Activated T-helper 2 cell treated with anti-CD3 and anti-CD28 coated beads, Interferon-gamma antibody, Interleukin-2, Interleukin-4, amounts not matched to agents 10 μg/mL and 5 μg/mL and 100 μg/mL, durations not matched to agents 14 hours and 24 hours and 36 hours (primary cell): ENCODE measurements at regions not wholly inside any gene's neighbourhood (a gene's known extent, or its start where the extent isn't known, plus 50 kb on each side); places are given as distances from the start of the nearest gene placed in this dataset.

Experiments
- DNase-seq: peaks from one replicate; pipeline ENCODE4 v3.0.0; 2021; ENCODE audit warnings: low spot score
- H3K27ac Mint-ChIP-seq: one replicate; pipeline ENCODE4 v1.8.0; 2021; ENCODE audit warnings: mixed read lengths
- H3K27me3 Mint-ChIP-seq: one replicate; pipeline ENCODE4 v1.8.0; 2021; ENCODE audit warnings: low read depth, mixed read lengths
- H3K36me3 Mint-ChIP-seq: one replicate; pipeline ENCODE4 v1.8.0; 2021; ENCODE audit warnings: low read depth, mixed read lengths
- H3K4me1 Mint-ChIP-seq: one replicate; pipeline ENCODE4 v1.8.0; 2021; ENCODE audit warnings: low read depth, mixed read lengths
- H3K4me3 Mint-ChIP-seq: one replicate; pipeline ENCODE4 v1.8.0; 2021; ENCODE audit warnings: low read depth, mild to moderate bottlenecking, moderate library complexity, mixed read lengths
- H3K9me3 Mint-ChIP-seq: one replicate; pipeline ENCODE4 v1.8.0; 2021; ENCODE audit warnings: mixed read lengths
- intact Hi-C: fragments of 100-400 bp; cut with micrococcal nuclease; formaldehyde crosslinking; loops from one replicate; pipeline ENCODE4 v1.15.1; 2023

DNA sequence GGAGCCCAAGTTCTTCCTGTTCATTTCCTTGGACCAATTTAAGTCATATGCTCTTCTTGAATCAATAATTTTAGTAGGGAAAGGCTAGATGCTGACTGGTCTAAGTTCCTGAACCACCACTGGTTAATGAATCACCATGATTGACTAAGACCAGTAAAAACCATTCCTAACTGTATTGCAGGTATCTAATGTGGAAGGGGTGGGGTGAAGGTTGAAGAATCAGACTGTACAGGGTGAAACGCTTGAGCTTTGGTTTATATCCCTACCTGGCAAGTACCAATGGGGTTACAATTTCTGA is 100.1 kb downstream of the DYRK2 start:
- H3K27ac Mint-ChIP-seq = no peak overlapping the region
- intact Hi-C loops = no loop called here
- no peak overlapping the region for H3K4me3 Mint-ChIP-seq
- H3K36me3 Mint-ChIP-seq = no peaks in the 10 kb centered on the region
- no peaks in the 10 kb centered on the region for H3K9me3 Mint-ChIP-seq
- DNase-seq = no peak
- H3K27me3 Mint-ChIP-seq = no peaks in the 10 kb centered on the region
- H3K4me1 Mint-ChIP-seq = no peaks in the 10 kb centered on the region

DNA sequence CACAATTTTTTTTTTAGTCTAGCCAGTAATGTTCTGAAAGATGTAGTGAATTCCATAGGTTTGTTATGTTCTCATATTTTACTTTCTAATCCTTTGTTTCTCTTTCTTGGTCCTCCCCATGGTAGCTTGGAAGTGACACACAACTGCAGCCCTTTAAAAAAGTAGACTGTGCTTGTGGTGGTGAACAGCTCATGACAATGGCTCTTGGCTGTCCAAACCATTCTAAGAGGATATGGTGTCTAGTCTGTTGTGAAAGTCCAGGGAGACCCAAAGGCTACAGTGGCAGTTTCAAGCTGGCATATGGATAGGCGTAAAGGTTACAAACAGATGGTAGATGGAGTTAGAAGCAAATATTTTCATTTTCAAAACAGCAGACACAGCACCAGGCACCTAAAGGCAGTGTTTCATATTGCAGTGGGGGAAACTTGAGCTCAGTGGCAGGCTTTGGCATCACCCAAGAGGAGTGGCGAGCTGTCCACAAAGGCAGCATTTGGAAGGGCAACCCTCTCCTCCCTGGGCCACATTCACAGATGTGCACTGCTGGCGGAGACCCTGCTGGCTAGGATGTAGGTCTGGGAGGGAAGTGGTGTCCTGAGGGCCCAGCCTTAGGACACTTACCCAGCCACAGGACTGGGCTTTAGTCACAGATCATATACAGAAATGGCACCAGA is 102.1 kb downstream of the DYRK2 start:
- peaks cover 2% of the 10 kb centered on the region for H3K27me3 Mint-ChIP-seq

GRCh38 chr12:67751381-67751928 is 102.9 kb downstream of the DYRK2 start:
- no peak overlapping the region for H3K27ac Mint-ChIP-seq
- no peak overlapping the region for H3K4me3 Mint-ChIP-seq
- intact Hi-C loops = no loop called here
- peaks cover 2% of the 10 kb centered on the region for H3K27me3 Mint-ChIP-seq
- H3K36me3 Mint-ChIP-seq = no peaks in the 10 kb centered on the region
- H3K9me3 Mint-ChIP-seq = no peaks in the 10 kb centered on the region
- no peak for DNase-seq
- H3K4me1 Mint-ChIP-seq = peaks cover 2% of the 10 kb centered on the region

More for the DNA sequence above, 102.1 kb downstream of the DYRK2 start:
- Mint-ChIP-seq H3K36me3 (no peaks in the 10 kb centered on the region), H3K4me1 (no peaks in the 10 kb centered on the region), H3K4me3 (no peak overlapping the region), H3K27ac (no peak overlapping the region), H3K9me3 (no peaks in the 10 kb centered on the region)
- intact Hi-C loops = no loop called here
- no peak for DNase-seq

DNA sequence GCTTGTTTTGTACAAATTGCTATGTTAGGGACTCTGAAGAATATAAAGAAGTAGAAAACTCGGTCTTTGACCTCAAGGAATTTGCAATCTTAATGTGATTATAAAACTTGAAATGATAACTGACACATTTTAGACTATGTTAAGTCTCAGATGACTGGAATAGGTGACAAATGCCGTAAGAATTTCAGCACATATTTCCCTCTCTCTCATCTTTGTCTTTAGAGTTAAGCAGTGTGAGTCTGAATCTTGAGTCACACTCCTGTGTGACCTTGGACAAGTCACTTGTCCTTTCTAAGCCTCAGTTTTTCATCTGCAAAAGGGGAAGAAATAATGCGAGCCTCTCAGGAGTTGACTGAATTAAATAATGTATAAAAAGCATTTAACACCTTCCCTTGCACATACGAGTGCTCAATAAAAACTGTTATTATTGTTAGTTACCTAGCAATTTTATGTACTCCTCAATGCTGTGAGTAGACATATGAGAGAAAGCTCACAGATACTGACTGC is 103.7 kb downstream of the DYRK2 start:
- H3K36me3 Mint-ChIP-seq = no peaks in the 10 kb centered on the region
- no peak overlapping the region for H3K27ac Mint-ChIP-seq
- peaks cover 2% of the 10 kb centered on the region for H3K27me3 Mint-ChIP-seq
- H3K4me1 Mint-ChIP-seq = peaks cover 4% of the 10 kb centered on the region
- no peaks in the 10 kb centered on the region for H3K9me3 Mint-ChIP-seq
- no peak for DNase-seq
- no peak overlapping the region for H3K4me3 Mint-ChIP-seq
- intact Hi-C loops = no loop called here

DNA sequence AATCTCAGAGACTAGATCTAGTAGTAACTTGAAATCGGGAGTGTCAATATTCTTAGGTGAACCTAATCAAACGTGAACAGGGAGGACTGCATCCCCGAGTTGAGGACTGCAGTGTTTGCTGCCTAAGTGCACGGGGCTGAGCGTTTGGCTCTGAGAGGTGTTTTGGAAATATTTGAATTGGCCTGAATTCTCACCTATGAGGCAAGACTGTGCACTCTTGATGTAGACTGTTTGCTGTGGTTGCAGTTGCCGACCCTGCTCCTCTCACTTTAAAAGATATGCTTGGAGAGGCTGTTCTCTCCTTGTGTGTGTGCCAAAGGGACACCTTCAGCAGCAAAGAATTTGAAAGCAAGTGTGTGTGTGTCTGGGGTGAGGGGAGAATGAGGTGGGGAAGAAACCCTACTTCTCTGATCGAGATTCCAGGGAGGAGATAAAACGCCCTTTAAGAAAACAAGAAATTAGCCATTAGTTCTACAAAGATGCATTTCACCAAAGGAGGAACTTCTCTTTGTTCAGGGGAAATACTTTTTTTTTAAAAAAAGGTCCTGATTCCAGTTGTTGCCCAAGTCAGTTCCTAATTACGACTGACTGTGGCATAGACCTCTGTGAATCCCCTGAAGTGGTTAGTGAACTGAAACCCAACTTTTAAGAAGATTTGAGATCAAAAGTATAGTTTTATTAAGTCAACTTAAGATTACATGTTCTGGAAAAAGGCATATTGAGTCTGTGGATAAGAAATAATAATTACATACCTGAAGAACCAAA is 106.6 kb downstream of the DYRK2 start:
- intact Hi-C loops = no loop called here
- no peak overlapping the region for H3K27ac Mint-ChIP-seq
- no peak overlapping the region for H3K4me3 Mint-ChIP-seq
- peaks cover 4% of the 10 kb centered on the region for H3K9me3 Mint-ChIP-seq
- H3K27me3 Mint-ChIP-seq = peaks cover 2% of the 10 kb centered on the region
- DNase-seq = no peak
- no peaks in the 10 kb centered on the region for H3K36me3 Mint-ChIP-seq
- peaks cover 9% of the 10 kb centered on the region for H3K4me1 Mint-ChIP-seq

GRCh38 chr12:67757651-67758050 is 109.1 kb downstream of the DYRK2 start:
- no peak overlapping the region for H3K27ac Mint-ChIP-seq

GRCh38 chr12:67758119-67758518 is 109.6 kb downstream of the DYRK2 start:
- H3K4me1 Mint-ChIP-seq = peaks cover 9% of the 10 kb centered on the region
- intact Hi-C loops = no loop called here
- H3K4me3 Mint-ChIP-seq = no peak overlapping the region

More at GRCh38 chr12:67757651-67758050, 109.1 kb downstream of the DYRK2 start:
- no peak overlapping the region for H3K4me3 Mint-ChIP-seq
- no peak for DNase-seq
- intact Hi-C loops = no loop called here
- H3K9me3 Mint-ChIP-seq = peaks cover 4% of the 10 kb centered on the region
- H3K27me3 Mint-ChIP-seq = peaks cover 2% of the 10 kb centered on the region
- no peaks in the 10 kb centered on the region for H3K36me3 Mint-ChIP-seq
- H3K4me1 Mint-ChIP-seq = peaks cover 9% of the 10 kb centered on the region

DNA sequence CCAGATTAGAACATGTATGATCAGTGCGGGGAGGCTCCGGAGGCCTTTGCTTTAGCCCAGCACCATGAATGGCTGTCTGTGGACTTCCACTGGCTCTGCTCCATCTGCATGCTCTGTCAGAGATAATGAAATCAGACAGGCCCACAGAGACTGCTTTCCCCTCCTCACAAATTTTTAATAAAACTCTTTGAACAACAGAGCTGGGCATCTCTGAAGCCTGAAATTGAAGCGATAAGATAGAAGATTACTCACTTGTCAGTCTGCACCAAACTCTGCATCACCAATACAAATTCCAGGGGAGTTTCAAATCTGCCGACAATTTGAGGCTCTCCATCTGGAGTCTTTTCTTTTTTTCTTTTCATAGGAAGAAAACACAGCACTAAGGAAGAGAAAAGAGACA is 110.0 kb downstream of the DYRK2 start:
- Mint-ChIP-seq H3K27me3 (peaks cover 2% of the 10 kb centered on the region), H3K9me3 (peaks cover 4% of the 10 kb centered on the region)

More at GRCh38 chr12:67758119-67758518, 109.6 kb downstream of the DYRK2 start:
- Mint-ChIP-seq H3K36me3 (no peaks in the 10 kb centered on the region), H3K27me3 (peaks cover 2% of the 10 kb centered on the region), H3K9me3 (peaks cover 4% of the 10 kb centered on the region), H3K27ac (no peak overlapping the region)
- DNase-seq = no peak

GRCh38 chr12:67759829-67760228 is 111.3 kb downstream of the DYRK2 start:
- peaks cover 9% of the 10 kb centered on the region for H3K4me1 Mint-ChIP-seq
- H3K9me3 Mint-ChIP-seq = peaks cover 4% of the 10 kb centered on the region
- H3K4me3 Mint-ChIP-seq = no peak overlapping the region
- no peaks in the 10 kb centered on the region for H3K36me3 Mint-ChIP-seq
- no peak overlapping the region for H3K27ac Mint-ChIP-seq
- no peak for DNase-seq
- H3K27me3 Mint-ChIP-seq = peaks cover 2% of the 10 kb centered on the region
- intact Hi-C loops = no loop called here

More for the DNA sequence above, 110.0 kb downstream of the DYRK2 start:
- H3K36me3 Mint-ChIP-seq = no peaks in the 10 kb centered on the region
- no peak overlapping the region for H3K27ac Mint-ChIP-seq
- intact Hi-C loops = no loop called here
- no peak for DNase-seq
- no peak overlapping the region for H3K4me3 Mint-ChIP-seq
- H3K4me1 Mint-ChIP-seq = peaks cover 9% of the 10 kb centered on the region

DNA sequence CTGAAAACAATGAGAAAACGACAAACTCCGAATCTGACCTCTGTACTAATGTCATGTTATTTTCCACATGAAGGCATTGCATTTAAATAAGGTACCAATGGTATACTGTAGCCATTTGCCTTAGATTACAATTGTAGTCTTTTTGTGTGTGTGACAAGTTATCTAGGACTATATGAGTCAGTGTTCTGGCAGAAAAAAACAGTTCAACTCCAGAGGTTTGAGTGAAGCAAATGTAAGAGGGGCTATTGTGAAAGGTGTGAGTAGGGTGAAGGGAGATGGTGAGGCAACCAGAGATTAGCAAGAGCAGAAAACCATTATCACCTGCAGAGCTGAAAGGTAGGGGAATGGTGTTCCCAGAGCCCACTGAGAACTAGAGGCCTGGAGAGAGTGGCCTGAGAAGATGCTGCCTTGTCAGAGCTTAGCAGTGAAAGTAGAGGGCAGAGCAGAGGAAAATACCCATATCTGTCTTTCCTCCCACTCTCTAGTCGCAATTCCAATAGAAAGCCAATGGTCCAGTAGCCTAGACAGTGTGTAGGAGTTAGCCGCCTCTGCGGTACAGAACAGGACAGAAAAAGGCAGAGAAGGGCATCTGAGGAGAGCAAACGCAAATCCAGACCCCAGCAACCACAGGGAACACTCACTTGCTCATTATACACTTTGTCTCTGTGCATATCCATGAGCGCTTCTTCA is 112.2 kb downstream of the DYRK2 start:
- no peak overlapping the region for H3K27ac Mint-ChIP-seq
- peaks cover 9% of the 10 kb centered on the region for H3K4me1 Mint-ChIP-seq
- no peaks in the 10 kb centered on the region for H3K36me3 Mint-ChIP-seq
- no peaks in the 10 kb centered on the region for H3K27me3 Mint-ChIP-seq
- no peak overlapping the region for H3K4me3 Mint-ChIP-seq
- peaks cover 4% of the 10 kb centered on the region for H3K9me3 Mint-ChIP-seq
- intact Hi-C loops = no loop called here
- DNase-seq = no peak

DNA sequence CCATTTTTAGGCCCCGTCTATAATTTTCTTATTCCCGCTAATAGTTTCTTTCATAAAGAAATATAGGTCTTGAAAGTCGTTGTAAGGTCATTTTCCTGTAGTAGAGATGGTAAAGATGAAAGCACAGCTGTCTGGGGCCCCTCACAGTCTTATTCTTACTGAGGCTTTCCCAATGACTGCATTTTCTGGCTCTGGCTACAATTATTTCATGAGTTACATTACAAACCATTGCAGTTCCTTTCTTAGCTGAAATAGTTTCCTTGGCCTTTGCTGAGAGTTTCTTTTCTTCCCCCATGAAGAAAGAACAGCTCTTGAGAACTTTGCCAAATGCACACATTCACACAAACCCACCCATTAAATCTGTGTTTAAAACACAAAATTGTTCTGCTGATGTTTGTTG is 113.0 kb downstream of the DYRK2 start:
- intact Hi-C loops = no loop called here
- Mint-ChIP-seq H3K27ac (no peak overlapping the region), H3K4me3 (no peak overlapping the region), H3K27me3 (no peaks in the 10 kb centered on the region), H3K4me1 (peaks cover 6% of the 10 kb centered on the region), H3K9me3 (peaks cover 4% of the 10 kb centered on the region), H3K36me3 (no peaks in the 10 kb centered on the region)
- no peak for DNase-seq

DNA sequence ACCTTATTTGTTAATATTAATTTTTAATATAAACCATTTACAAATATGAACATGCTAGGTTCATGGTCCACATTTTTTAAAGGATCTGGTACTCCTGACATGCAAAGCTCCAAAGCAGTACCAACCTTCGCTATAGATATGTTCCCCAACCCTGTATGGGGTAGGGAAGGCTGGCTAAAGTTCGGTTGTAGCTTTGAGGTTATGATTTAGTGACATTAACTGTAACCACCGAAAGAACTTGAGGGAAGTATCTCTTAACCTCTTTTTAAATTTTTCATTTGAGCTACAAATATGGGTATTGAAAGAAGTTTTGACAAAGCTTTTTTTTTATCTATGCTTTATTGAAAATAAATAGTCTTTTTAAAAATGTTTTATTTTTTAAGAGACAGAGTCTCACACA is 115.5 kb downstream of the DYRK2 start:
- intact Hi-C loops = no loop called here
- Mint-ChIP-seq H3K27ac (no peak overlapping the region), H3K36me3 (no peaks in the 10 kb centered on the region), H3K9me3 (peaks cover 4% of the 10 kb centered on the region), H3K4me3 (no peak overlapping the region), H3K4me1 (peaks cover 6% of the 10 kb centered on the region), H3K27me3 (no peaks in the 10 kb centered on the region)
- DNase-seq = no peak
